C4-2B (cell line): ENCODE measurements at regions not wholly inside any gene's neighbourhood (a gene's known extent, or its start where the extent isn't known, plus 50 kb on each side); places are given as distances from the start of the nearest gene placed in this dataset.

Source experiments
- H3K27ac ChIP-seq: fragments of 450-650 bp; 2 replicates; pipeline ENCODE4 v1.5.1; 2017
- CTCF ChIP-seq: fragments of 450-650 bp; conservative IDR thresholded peaks from 2 replicates; pipeline ENCODE4 v1.5.1; 2017; ENCODE audit warnings: mild to moderate bottlenecking
- ZFX ChIP-seq: fragments of 450-650 bp; IDR thresholded peaks from 2 replicates; pipeline ENCODE4 v1.6.1; 2017

DNA sequence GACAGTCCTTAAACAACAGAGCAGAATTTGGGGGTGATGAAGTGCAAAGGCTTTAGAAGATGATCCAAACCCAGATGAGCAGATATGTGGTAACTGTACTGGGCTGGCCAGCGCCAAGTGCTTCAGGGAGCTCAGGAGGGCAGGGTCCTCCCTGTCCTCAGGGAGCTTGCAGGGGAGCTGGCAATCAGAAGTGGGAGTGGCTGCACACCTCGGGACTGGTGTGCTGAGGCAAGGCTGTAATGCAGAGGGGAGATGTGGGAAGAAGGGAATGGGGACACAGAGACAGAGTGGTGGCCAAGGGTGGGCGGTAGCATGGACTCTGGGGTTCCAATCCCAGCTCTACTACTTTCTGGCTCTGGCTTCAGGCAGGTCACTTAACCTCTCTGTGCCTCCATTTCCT, 235.6 kb upstream of the NCAM1 start:
- H3K27ac ChIP-seq = no peak overlapping the region
- no peak for TF ChIP-seq ZFX
- no peak for TF ChIP-seq CTCF

- TF ChIP-seq CTCF (no peak), ZFX (no peak)
These were observed 233.8 kb upstream of the NCAM1 start for GRCh38 chr11:112727341-112727841.

GRCh38 chr11:112728288-112728687, 232.9 kb upstream of the NCAM1 start:
- H3K27ac ChIP-seq = no peak overlapping the region
- no peak for TF ChIP-seq CTCF
- no peak for TF ChIP-seq ZFX

More at GRCh38 chr11:112727341-112727841, 233.8 kb upstream of the NCAM1 start:
- no peak overlapping the region for H3K27ac ChIP-seq

DNA sequence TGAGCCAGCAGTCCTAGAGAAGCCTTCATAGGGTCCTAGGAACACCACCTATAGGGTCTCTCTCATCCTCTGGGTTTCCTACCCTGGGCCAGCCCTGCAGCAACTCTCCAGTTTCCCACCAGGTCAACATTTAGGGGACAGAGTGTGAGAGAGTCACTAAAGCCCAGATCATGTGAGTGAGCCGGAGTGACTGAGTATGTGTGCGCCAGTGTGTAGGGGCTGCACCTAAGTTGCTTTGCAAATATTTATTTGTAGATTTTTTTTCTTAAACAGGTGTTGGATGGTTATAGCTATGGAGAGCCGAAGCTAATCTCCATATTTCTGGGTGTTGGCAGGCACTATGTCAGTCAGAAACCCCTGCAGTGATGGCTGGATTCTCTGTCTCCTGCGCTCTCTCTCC, 232.5 kb upstream of the NCAM1 start:
- TF ChIP-seq ZFX (no peak), CTCF (no peak)
- H3K27ac ChIP-seq = no peak overlapping the region

DNA sequence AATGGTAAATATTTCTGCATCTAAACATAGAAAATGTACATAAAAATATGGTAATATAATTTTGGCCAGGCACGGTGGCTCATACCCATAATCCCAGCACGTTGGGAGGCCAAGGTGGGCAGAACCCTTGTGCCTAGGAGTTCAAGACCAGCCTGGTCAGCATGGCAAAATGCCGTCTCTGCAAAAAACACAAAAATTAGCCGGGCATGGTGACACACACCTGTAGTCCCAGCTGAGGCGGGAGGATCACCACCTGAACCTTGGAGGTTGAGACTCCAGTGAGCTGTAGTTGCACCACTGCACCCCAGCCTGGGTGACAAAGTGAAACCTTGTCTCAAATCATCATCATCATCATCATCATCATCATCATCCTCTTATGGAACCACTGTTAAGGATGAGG, 230.6 kb upstream of the NCAM1 start:
- no peak for TF ChIP-seq ZFX
- no peak for TF ChIP-seq CTCF

DNA sequence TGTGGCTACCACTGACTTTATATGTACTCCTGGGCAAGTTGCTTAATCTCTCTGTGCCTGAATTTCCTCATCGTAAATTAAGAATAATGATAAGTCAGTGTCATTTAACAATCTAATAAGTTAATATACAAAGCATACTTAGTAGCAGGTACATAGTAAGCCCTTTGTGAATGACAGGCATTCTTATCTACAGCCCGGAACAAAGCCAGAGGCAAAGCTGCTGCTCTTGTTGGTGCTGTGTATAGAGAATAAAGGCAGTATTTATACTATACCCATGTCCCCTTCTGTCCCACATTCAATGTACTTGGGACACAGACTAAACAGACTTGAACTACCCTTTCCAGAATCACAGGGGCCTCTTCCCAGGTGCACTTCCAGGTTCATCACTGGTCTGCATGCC, 229.7 kb upstream of the NCAM1 start:
- no peak for TF ChIP-seq CTCF
- no peak overlapping the region for H3K27ac ChIP-seq

More for the DNA sequence above, 230.6 kb upstream of the NCAM1 start:
- no peak overlapping the region for H3K27ac ChIP-seq

- H3K27ac ChIP-seq = no peak overlapping the region
- TF ChIP-seq CTCF = no peak
- no peak for TF ChIP-seq ZFX
These were observed 229.2 kb upstream of the NCAM1 start for GRCh38 chr11:112732031-112732430.
